T-cell (primary cell): ENCODE measurements at regions not wholly inside any gene's neighbourhood (a gene's known extent, or its start where the extent isn't known, plus 50 kb on each side); places are given as distances from the start of the nearest gene placed in this dataset.
"Not testable (repeated sequence)": the region's sequence is repeated elsewhere in the genome, so short reads cannot be mapped to it uniquely, and the experiment has no call there.

ENCODE experiments used
- ATAC-seq, 4 experiments: fragments of 200-7000 bp in 3 of 4; fragments of 150-1000 bp in 1 of 4; cut with Tn5 transposase; replicated peaks in 1 of 4; 1 replicate in 3 of 4; 2 replicates in 1 of 4; pipeline ENCODE4 v1.10.0; 2021; ENCODE audit warnings: moderate library complexity in 3 of 4, mild to moderate bottlenecking in 2 of 4, moderate number of reproducible peaks in 1 of 4
- CTCF ChIA-PET, 2 donors: fragments of 300-600 bp; sonication (Branson Sonifier 250); formaldehyde crosslinking; loops; one replicate each; lab custom pipeline; 2022; ENCODE audit warnings: antibody characterized with exemption in 2 of 2; lab: Charles Lee
- POLR2A ChIA-PET, 2 donors: fragments of 300-600 bp; sonication (Branson Sonifier 250); formaldehyde crosslinking; loops; one replicate each; lab custom pipeline; 2022; ENCODE audit warnings: antibody characterized with exemption in 2 of 2; lab: Charles Lee
- DNase-seq, 35 experiments: peaks; one replicate each; pipeline versions ENCODE4 v3.0.0 to v3.0.0-alpha.2; 2013 to 2023
- H3K27ac ChIP-seq: one replicate; pipeline ENCODE4 v1.5.1; 2013; ENCODE audit warnings: low read length
- H3K27me3 ChIP-seq, 2 experiments: replicated peaks in 1 of 2; 1 replicate in 1 of 2; 2 replicates in 1 of 2; pipeline versions ENCODE4 v1.6.1 to v1.7.0; 2013; ENCODE audit warnings: low read length in 1 of 2, mixed read lengths in 1 of 2; ENCODE audit not compliant: control insufficient read depth in 2 of 2, insufficient read depth in 2 of 2; ENCODE audit errors: extremely low read depth in 1 of 2
- H3K36me3 ChIP-seq, 2 donors: 1 replicate in 1 of 2; 2 replicates in 1 of 2; pipeline versions ENCODE4 v1.6.1 to v1.7.0; 2013; ENCODE audit warnings: low read length in 1 of 2; ENCODE audit not compliant: control insufficient read depth in 2 of 2, insufficient read depth in 1 of 2; ENCODE audit errors: extremely low read depth in 1 of 2
- H3K4me1 ChIP-seq, 2 experiments: 1 replicate in 1 of 2; 2 replicates in 1 of 2; pipeline versions ENCODE4 v1.6.1 to v1.7.0; 2013; ENCODE audit warnings: low read length in 2 of 2, mixed read lengths in 1 of 2; ENCODE audit not compliant: insufficient read depth in 2 of 2, control insufficient read depth in 1 of 2; ENCODE audit errors: extremely low read depth in 1 of 2
- H3K4me3 ChIP-seq, 2 donors: 1 replicate in 1 of 2; 2 replicates in 1 of 2; pipeline versions ENCODE4 v1.5.1 to v1.7.0; 2013; ENCODE audit warnings: mild to moderate bottlenecking in 2 of 2, low read length in 1 of 2, moderate library complexity in 1 of 2; ENCODE audit not compliant: control insufficient read depth in 1 of 2; ENCODE audit errors: extremely low read depth in 1 of 2
- H3K9me3 ChIP-seq: 2 replicates; pipeline ENCODE4 v1.7.0; 2013
- H3K27ac Mint-ChIP-seq, 2 donors: one replicate each; pipeline ENCODE4 v1.8.0; 2020 to 2021; ENCODE audit warnings: mild to moderate bottlenecking in 2 of 2, mixed read lengths in 2 of 2
- H3K27me3 Mint-ChIP-seq, 2 donors: one replicate each; pipeline ENCODE4 v1.8.0; 2021 to 2022; ENCODE audit warnings: mixed read lengths in 2 of 2
- H3K36me3 Mint-ChIP-seq: one replicate; pipeline ENCODE4 v1.8.0; 2021; ENCODE audit warnings: mixed read lengths
- H3K4me1 Mint-ChIP-seq, 3 donors: one replicate each; pipeline ENCODE4 v1.8.0; 2020 to 2022; ENCODE audit warnings: mixed read lengths in 3 of 3, mild to moderate bottlenecking in 1 of 3
- H3K4me3 Mint-ChIP-seq, 3 donors: one replicate each; pipeline ENCODE4 v1.8.0; 2020 to 2022; ENCODE audit warnings: mild to moderate bottlenecking in 3 of 3, mixed read lengths in 3 of 3, moderate library complexity in 3 of 3
- H3K9me3 Mint-ChIP-seq, 3 donors: one replicate each; pipeline ENCODE4 v1.8.0; 2020 to 2022; ENCODE audit warnings: mixed read lengths in 3 of 3
- WGBS: methylation state at CpG from one replicate; pipeline ENCODE4 v1.1.5; 2013; ENCODE audit warnings: missing lambda C conversion rate; ENCODE audit not compliant: insufficient coverage; 5-methylcytosine and 5-hydroxymethylcytosine counted together

DNA sequence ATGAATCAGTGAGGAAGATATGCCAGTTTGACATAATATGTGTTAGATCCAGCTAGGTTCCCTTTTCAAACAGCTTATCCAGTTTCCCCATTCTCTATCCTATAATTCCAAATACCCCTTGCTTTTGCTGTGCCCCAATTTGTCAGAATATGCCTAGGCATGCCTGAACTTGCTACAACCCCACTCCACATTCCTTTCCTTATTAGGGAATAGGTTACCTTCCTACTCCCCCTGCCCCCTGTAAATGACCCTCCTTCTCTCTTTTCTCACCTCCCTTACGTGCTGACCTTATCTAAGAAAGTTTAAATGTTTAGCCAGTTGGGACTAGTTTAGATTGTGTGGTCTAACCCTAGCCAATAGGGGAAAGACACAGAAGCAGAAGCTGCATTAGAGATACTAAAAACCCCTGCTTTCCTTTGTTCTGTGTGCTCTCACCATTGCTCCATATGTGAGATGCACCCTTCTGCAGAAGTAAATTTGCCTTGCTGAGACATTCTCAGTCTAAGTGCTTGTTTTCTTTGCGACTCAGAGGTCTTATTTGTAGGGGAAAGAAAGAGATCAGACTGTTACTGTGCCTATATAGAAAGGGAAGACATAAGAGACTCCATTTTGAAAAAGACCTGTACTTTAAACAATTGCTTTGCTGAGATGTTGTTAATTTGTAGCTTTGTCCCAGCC lies 267.8 kb downstream of the SH2D4B start:
- Histone ChIP-seq H3K9me3 (no peaks in the 10 kb centered on the region), H3K27me3 (no peaks in the 10 kb centered on the region), H3K4me3 (no peak overlapping the region), H3K27ac (no peak overlapping the region), H3K4me1 (no peaks in the 10 kb centered on the region), H3K36me3 (no peaks in the 10 kb centered on the region)
- ATAC-seq (no peak), DNase-seq (no peak)
- Mint-ChIP-seq H3K4me1 (no peaks in the 10 kb centered on the region), H3K27me3 (peaks cover 6 to 8% of the 10 kb centered on the region in 2 donors), H3K27ac (no peak overlapping the region), H3K4me3 (no peak overlapping the region), H3K9me3 (peaks cover 5 to 14% (median 8%) of the 10 kb centered on the region in 3 donors), H3K36me3 (no peaks in the 10 kb centered on the region)
- CTCF ChIA-PET, result no interaction called here
- POLR2A ChIA-PET, result no interaction called here
- WGBS, result no CpG with 5 or more reads among the region's 2 CpGs

DNA sequence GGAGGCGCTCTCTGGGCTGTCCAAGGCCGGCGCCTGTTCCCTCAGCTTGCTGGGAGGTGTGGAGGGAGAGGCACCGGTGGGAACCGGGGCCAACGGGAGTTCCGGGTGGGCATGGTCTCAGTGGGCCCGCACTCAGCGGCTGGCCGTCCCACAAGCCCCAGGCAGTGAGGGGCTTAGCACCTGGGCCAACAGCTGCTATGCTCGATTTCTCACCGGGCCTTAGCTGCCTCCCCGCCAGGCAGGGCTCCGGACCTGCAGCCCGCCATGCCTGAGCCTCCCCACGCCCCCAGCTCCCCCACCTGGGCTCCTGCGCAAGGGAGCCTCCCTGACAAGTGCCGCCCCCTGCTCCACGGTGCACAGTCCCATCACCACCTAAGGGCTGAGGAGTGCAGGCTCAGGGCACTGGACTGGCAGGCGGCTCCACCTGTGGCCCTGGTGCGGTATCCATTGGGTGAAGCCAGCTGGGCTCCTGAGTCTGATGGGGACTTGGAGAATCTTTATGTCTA lies 276.5 kb downstream of the SH2D4B start:
- peaks cover 0 to 17% (median 6%) of the 10 kb centered on the region in 3 donors for H3K9me3 Mint-ChIP-seq
- H3K27ac ChIP-seq, result no peak overlapping the region
- H3K9me3 ChIP-seq, result no peaks in the 10 kb centered on the region
- H3K4me1 Mint-ChIP-seq, result no peaks in the 10 kb centered on the region
- peaks cover 2 to 8% of the 10 kb centered on the region in 2 donors for H3K27me3 Mint-ChIP-seq
- no peaks in the 10 kb centered on the region for H3K36me3 ChIP-seq
- no peaks in the 10 kb centered on the region for H3K4me1 ChIP-seq
- H3K4me3 Mint-ChIP-seq, result no peak overlapping the region
- no peak for ATAC-seq
- H3K27ac Mint-ChIP-seq, result no peak overlapping the region
- H3K4me3 ChIP-seq, result no peak overlapping the region
- POLR2A ChIA-PET, result no interaction called here
- CTCF ChIA-PET, result interaction anchor here in 1 of 2 donors (0.6 kb wide), 1 partner anchor 43 kb away, joined by 4 read pairs; no protein-coding TSS in a partner anchor
- DNase-seq, result no peak
- 92% methylated on average over 16 of the region's 21 CpGs for WGBS
- H3K36me3 Mint-ChIP-seq, result no peaks in the 10 kb centered on the region
- H3K27me3 ChIP-seq, result peaks cover 0 to 4% of the 10 kb centered on the region in 2 experiments

DNA sequence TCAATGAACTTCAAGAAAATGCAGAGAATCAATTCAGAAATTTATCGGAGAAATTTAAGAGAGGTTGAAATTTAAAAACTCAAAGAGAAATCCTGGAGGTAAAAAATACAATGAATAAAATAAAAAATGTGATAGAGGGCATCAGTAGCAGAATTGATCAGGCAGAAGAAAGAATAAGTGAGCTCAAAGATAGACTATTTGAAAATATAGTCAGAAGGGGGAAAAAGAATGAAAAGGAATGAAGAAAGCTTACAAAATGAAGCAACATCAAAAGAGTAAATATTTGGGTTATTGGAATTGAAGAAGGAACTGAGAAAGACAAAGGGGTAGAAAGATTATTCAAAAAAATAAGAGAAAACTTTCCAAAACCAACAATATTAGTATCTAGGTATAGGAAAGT lies 291.4 kb downstream of the SH2D4B start:
- H3K9me3 Mint-ChIP-seq, result peaks cover 14 to 28% (median 26%) of the 10 kb centered on the region in 3 donors
- no peaks in the 10 kb centered on the region for H3K4me1 Mint-ChIP-seq
- no peak for DNase-seq
- H3K27ac ChIP-seq, result no peak overlapping the region
- no peaks in the 10 kb centered on the region for H3K9me3 ChIP-seq
- H3K4me3 Mint-ChIP-seq, result no peak overlapping the region
- no peaks in the 10 kb centered on the region for H3K27me3 Mint-ChIP-seq
- WGBS, result 100% methylated on average over 1 of the region's 1 CpG
- no peak for ATAC-seq
- no peaks in the 10 kb centered on the region for H3K27me3 ChIP-seq
- ChIA-PET POLR2A (no interaction called here), CTCF (no interaction called here)
- H3K36me3 Mint-ChIP-seq, result no peaks in the 10 kb centered on the region
- H3K36me3 ChIP-seq, result no peaks in the 10 kb centered on the region
- no peak overlapping the region for H3K27ac Mint-ChIP-seq
- H3K4me1 ChIP-seq, result no peaks in the 10 kb centered on the region
- no peak overlapping the region for H3K4me3 ChIP-seq

DNA sequence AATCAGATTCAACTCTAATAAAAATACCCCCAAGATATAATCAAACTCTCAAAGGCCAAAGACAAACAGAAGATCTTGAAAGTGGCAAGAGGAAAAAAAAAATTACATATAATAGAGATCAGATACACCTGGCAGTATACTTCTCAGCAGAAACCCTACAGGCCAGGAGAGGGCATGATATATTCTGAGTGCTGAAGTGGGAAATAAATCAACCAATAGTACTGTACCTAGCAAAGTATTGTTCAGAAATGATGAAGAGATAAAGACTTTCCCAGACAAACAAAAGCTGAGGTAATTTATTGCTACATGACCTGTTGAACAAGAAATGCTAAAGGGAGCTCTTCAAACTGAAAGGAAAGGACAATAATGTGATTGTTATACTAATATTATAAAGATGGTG lies 291.9 kb downstream of the SH2D4B start:
- CTCF ChIA-PET, result no interaction called here
- ATAC-seq, result no peak
- POLR2A ChIA-PET, result no interaction called here

DNA sequence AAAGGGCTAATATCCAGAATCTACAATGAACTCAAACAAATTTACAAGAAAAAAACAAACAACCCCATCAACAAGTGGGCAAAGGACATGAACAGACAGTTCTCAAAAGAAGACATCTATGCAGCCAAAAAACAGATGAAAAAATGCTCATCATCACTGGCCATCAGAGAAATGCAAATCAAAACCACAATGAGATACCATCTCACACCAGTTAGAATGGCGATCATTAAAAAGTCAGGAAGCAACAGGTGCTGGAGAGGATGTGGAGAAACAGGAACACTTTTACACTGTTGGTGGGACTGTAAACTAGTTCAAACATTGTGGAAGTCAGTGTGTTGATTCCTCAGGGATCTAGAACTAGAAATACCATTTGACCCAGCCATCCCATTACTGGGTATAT lies 295.0 kb downstream of the SH2D4B start:
- ATAC-seq, H3K27me3 ChIP-seq, CTCF ChIA-PET, H3K9me3 ChIP-seq, H3K36me3 Mint-ChIP-seq, H3K27me3 Mint-ChIP-seq, H3K27ac ChIP-seq, H3K4me1 ChIP-seq, H3K4me1 Mint-ChIP-seq, H3K4me3 ChIP-seq, DNase-seq, H3K27ac Mint-ChIP-seq, H3K4me3 Mint-ChIP-seq, POLR2A ChIA-PET, H3K36me3 ChIP-seq: not testable (repeated sequence)
- peaks cover 29 to 32% (median 29%) of the 10 kb centered on the region in 3 donors for H3K9me3 Mint-ChIP-seq
- no CpG with 5 or more reads among the region's 1 CpG for WGBS

More for the DNA sequence above, 291.9 kb downstream of the SH2D4B start:
- Mint-ChIP-seq H3K4me3 (no peak overlapping the region), H3K36me3 (no peaks in the 10 kb centered on the region), H3K27me3 (no peaks in the 10 kb centered on the region), H3K9me3 (peaks cover 16 to 29% (median 27%) of the 10 kb centered on the region in 3 donors), H3K27ac (no peak overlapping the region), H3K4me1 (no peaks in the 10 kb centered on the region)
- Histone ChIP-seq H3K4me1 (no peaks in the 10 kb centered on the region), H3K9me3 (no peaks in the 10 kb centered on the region), H3K36me3 (no peaks in the 10 kb centered on the region), H3K27ac (no peak overlapping the region), H3K27me3 (no peaks in the 10 kb centered on the region), H3K4me3 (no peak overlapping the region)
- DNase-seq, result no peak

DNA sequence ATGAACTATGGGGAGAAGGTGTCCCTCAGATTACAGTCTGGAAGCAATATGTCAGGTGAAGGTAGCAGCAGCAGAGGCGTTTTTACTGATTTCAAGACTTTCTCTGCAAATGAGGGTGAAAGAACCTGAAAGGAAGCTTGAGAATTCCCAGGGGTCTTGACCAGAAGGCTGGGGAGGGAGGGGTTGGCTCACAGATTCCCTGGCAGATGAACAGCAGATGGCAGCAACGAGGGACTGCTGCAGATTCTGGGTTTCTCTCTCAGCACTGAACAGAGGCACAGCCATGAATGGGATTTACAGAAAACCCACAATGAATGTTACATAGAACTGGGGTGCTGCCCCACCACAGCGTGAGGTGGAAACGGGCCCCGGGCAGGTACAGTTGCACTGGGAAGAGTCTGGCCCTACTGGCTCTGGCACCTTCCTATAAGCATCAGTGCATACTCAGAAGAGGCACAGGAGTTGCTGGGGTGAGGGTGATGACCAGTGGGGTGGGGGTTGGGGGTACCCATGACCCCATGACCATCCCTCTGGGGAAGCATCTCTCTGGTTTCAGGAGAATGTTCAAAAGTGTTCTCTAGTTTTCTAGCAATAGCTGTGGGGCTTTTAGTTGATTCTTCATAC lies 317.8 kb downstream of the SH2D4B start:
- H3K4me1 ChIP-seq, result no peaks in the 10 kb centered on the region
- Mint-ChIP-seq H3K27ac (no peak overlapping the region), H3K9me3 (no peaks in the 10 kb centered on the region), H3K4me3 (no peak overlapping the region), H3K36me3 (no peaks in the 10 kb centered on the region), H3K27me3 (peaks cover 2 to 18% of the 10 kb centered on the region in 2 donors), H3K4me1 (no peaks in the 10 kb centered on the region)
- 52% methylated on average over 4 of the region's 5 CpGs for WGBS
- no peak overlapping the region for H3K4me3 ChIP-seq
- H3K27ac ChIP-seq, result no peak overlapping the region
- ChIA-PET POLR2A (no interaction called here), CTCF (no interaction called here)
- H3K27me3 ChIP-seq, result no peaks in the 10 kb centered on the region
- DNase-seq (no peak), ATAC-seq (no peak)
- no peaks in the 10 kb centered on the region for H3K36me3 ChIP-seq
- H3K9me3 ChIP-seq, result no peaks in the 10 kb centered on the region
